Activated B cell treated with CpG ODN at 0.5 μM for 24 hours (primary cell): ENCODE measurements at regions not wholly inside any gene's neighbourhood (a gene's known extent, or its start where the extent isn't known, plus 50 kb on each side); places are given as distances from the start of the nearest gene placed in this dataset.

Experiments used
- ATAC-seq: fragments of 200-7000 bp; cut with Tn5 transposase; one replicate; pipeline ENCODE4 v1.10.0; 2021; ENCODE audit warnings: low read depth, mild to moderate bottlenecking, moderate library complexity
- CTCF ChIA-PET: fragments of 350-600 bp; sonication (Branson Sonifier 250); formaldehyde crosslinking; loops from one replicate; lab custom pipeline; 2021; ENCODE audit warnings: antibody characterized with exemption; lab: Charles Lee
- POLR2A ChIA-PET: fragments of 350-600 bp; sonication (Branson Sonifier 250); formaldehyde crosslinking; loops from one replicate; lab custom pipeline; 2021; ENCODE audit warnings: antibody characterized with exemption; lab: Charles Lee
- DNase-seq: peaks from one replicate; pipeline ENCODE4 v3.0.0; 2022
- H3K27ac Mint-ChIP-seq: one replicate; pipeline ENCODE4 v1.8.0; 2020; ENCODE audit warnings: mixed read lengths
- H3K27me3 Mint-ChIP-seq: one replicate; pipeline ENCODE4 v1.8.0; 2021; ENCODE audit warnings: mixed read lengths
- H3K36me3 Mint-ChIP-seq: one replicate; pipeline ENCODE4 v1.8.0; 2021; ENCODE audit warnings: low read depth, mixed read lengths
- H3K4me1 Mint-ChIP-seq: one replicate; pipeline ENCODE4 v1.8.0; 2021; ENCODE audit warnings: mixed read lengths
- H3K4me3 Mint-ChIP-seq: one replicate; pipeline ENCODE4 v1.8.0; 2020; ENCODE audit warnings: mild to moderate bottlenecking, mixed read lengths
- H3K9me3 Mint-ChIP-seq: one replicate; pipeline ENCODE4 v1.8.0; 2020; ENCODE audit warnings: mixed read lengths
- CTCF ChIP-seq: fragments of 200-600 bp; IDR thresholded peaks from one replicate; pipeline ENCODE4 v1.8.0; 2022; ENCODE audit warnings: antibody characterized with exemption, mild to moderate bottlenecking
- intact Hi-C: fragments of 100-400 bp; cut with micrococcal nuclease; formaldehyde crosslinking; loops from one replicate; pipeline ENCODE4 v1.15.1; 2024

GRCh38 chr12:24488091-24488596 lies 460.8 kb downstream of the BCAT1 start:
- POLR2A ChIA-PET = interaction anchor here (0.6 kb wide), 1 partner anchor 221 kb away, joined by 3 read pairs; no protein-coding TSS in a partner anchor
- H3K4me1 Mint-ChIP-seq = peaks cover 23% of the 10 kb centered on the region
- DNase-seq = no peak
- intact Hi-C loops = no loop called here
- H3K27me3 Mint-ChIP-seq = no peaks in the 10 kb centered on the region
- no peak for TF ChIP-seq CTCF
- H3K27ac Mint-ChIP-seq = no peak overlapping the region
- H3K4me3 Mint-ChIP-seq = no peak overlapping the region
- H3K9me3 Mint-ChIP-seq = no peaks in the 10 kb centered on the region
- no peaks in the 10 kb centered on the region for H3K36me3 Mint-ChIP-seq
- CTCF ChIA-PET = no interaction called here
- ATAC-seq = no peak

- Mint-ChIP-seq H3K27me3 (no peaks in the 10 kb centered on the region), H3K27ac (no peak overlapping the region), H3K4me3 (no peak overlapping the region), H3K36me3 (no peaks in the 10 kb centered on the region), H3K9me3 (no peaks in the 10 kb centered on the region), H3K4me1 (peaks cover 28% of the 10 kb centered on the region)
- intact Hi-C loops = no loop called here
- DNase-seq (no peak), ATAC-seq (no peak)
- CTCF ChIA-PET = interaction anchor here (0.6 to 1.2 kb wide), 2 partner anchors 10 to 44 kb away, joined by 3 to 4 read pairs; no protein-coding TSS in a partner anchor
- POLR2A ChIA-PET = interaction anchor here (1.0 kb wide), 1 partner anchor 231 kb away, joined by 3 read pairs; no protein-coding TSS in a partner anchor
- TF ChIP-seq CTCF = no peak
Measured at GRCh38 chr12:24487606-24488005, 461.3 kb downstream of the BCAT1 start.

- Mint-ChIP-seq H3K27me3 (no peaks in the 10 kb centered on the region), H3K4me3 (no peak overlapping the region), H3K9me3 (no peaks in the 10 kb centered on the region), H3K36me3 (no peaks in the 10 kb centered on the region), H3K27ac (peak overlapping the region; percentile 43), H3K4me1 (peaks cover 27% of the 10 kb centered on the region)
- ChIA-PET POLR2A (interaction anchor here (0.6 to 1.7 kb wide), 3 partner anchors 69 to 235 kb away, joined by 3 to 6 read pairs (median 4); no protein-coding TSS in a partner anchor), CTCF (no interaction called here)
- TF ChIP-seq CTCF = no peak
- no peak for ATAC-seq
- DNase-seq = no peak
- intact Hi-C loops = no loop called here
Measured at GRCh38 chr12:24483732-24484131, 465.2 kb downstream of the BCAT1 start.

DNA sequence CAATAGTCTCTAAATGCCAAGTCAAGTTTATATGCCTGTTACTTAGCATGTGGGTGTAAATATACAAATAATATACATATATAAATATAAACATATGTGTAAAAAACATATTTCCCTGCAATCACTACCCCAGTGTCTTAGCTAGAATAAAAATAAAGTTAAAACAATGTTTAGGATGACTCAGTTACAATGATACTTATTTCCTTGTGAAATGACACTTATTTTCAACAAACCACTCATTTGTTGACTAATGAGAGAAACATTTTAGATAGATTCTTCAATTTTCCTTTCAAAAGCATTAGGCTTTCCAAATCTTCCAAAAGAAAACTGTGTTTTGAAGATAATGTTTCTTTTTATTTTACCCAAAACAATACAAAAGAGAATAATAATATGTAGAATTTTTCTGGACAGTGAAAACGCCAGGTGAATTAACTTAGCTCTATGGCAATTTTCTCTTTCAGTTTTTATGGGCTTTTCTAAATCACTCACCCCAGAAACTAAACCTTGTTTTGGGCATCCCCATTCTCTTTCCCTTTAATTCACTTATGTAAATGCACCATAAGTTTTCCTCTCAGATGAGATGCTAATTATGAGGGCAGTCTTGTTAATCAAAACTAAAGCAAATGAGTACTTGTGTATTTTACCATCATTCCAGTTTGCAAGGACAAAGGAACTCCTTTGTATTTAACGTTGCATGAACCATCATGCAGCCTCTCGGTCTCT lies 465.9 kb downstream of the BCAT1 start:
- Mint-ChIP-seq H3K36me3 (no peaks in the 10 kb centered on the region), H3K4me3 (no peak overlapping the region), H3K27me3 (no peaks in the 10 kb centered on the region), H3K9me3 (no peaks in the 10 kb centered on the region), H3K27ac (peak overlapping the region; percentile 43), H3K4me1 (peaks cover 27% of the 10 kb centered on the region)
- intact Hi-C loops = no loop called here
- no peak for DNase-seq
- CTCF ChIA-PET = no interaction called here
- no peak for TF ChIP-seq CTCF
- peak; percentile 40 for ATAC-seq
- POLR2A ChIA-PET = interaction anchor here (0.6 to 1.7 kb wide), 3 partner anchors 68 to 236 kb away, joined by 3 to 6 read pairs (median 4); no protein-coding TSS in a partner anchor

GRCh38 chr12:24482044-24482443 lies 466.9 kb downstream of the BCAT1 start:
- POLR2A ChIA-PET = interaction anchor here (0.6 kb wide), 1 partner anchor 1775 kb away, joined by 4 read pairs; no protein-coding TSS in a partner anchor
- Mint-ChIP-seq H3K36me3 (no peaks in the 10 kb centered on the region), H3K4me1 (peaks cover 22% of the 10 kb centered on the region), H3K9me3 (no peaks in the 10 kb centered on the region), H3K27me3 (no peaks in the 10 kb centered on the region), H3K27ac (no peak overlapping the region), H3K4me3 (no peak overlapping the region)
- no peak for DNase-seq
- ATAC-seq = no peak
- CTCF ChIA-PET = no interaction called here
- no peak for TF ChIP-seq CTCF
- intact Hi-C loops = no loop called here
